A549 (cell line): ENCODE measurements at regions not wholly inside any gene's neighbourhood (a gene's known extent, or its start where the extent isn't known, plus 50 kb on each side); places are given as distances from the start of the nearest gene placed in this dataset.
A peak's percentile ranks its signal among the peaks of the same experiment; 100 is the strongest.

ENCODE experiments used
- ATAC-seq, 2 experiments: fragments of 200-7000 bp in 1 of 2; fragments of >200 bp in 1 of 2; cut with Nextera tagmentation in 1 of 2; cut with Tn5 transposase in 1 of 2; 3 replicates each; pipeline versions ENCODE4 v1.8.0 to v1.9.1; 2018 to 2020; ENCODE audit warnings: mild to moderate bottlenecking in 1 of 2, moderate library complexity in 1 of 2
- CTCF ChIA-PET: fragments of 300-600 bp; sonication (Branson Sonifier 250); formaldehyde crosslinking; extraction: SDS; loops from one replicate; lab custom pipeline; 2021; ENCODE audit warnings: antibody characterized with exemption, inconsistent platforms; lab: Yijun Ruan, JAX
- POLR2A ChIA-PET: fragments of 350-600 bp; formaldehyde crosslinking; extraction: SDS; loops from one replicate; lab custom pipeline; 2021; ENCODE audit warnings: antibody characterized with exemption, inconsistent platforms; lab: Yijun Ruan, JAX
- DNase-seq, 2 experiments: peaks; one replicate each; pipeline versions ENCODE4 v3.0.0 to v3.0.0-alpha.2; 2011 to 2016; ENCODE audit warnings: low read depth in 1 of 2, low spot score in 1 of 2
- FAIRE-seq: peaks from 2 replicates; lab custom pipeline; 2011; peaks lifted over from hg19 to GRCh38; lab: Jason Lieb, UNC
- H3K27ac ChIP-seq, 2 experiments: fragments of >200 bp; sonication (Bioruptor Twin); formaldehyde crosslinking; 3 replicates each; pipeline ENCODE4 v1.5.1; 2016 to 2017
- H3K4me1 ChIP-seq: fragments of >200 bp; sonication (Bioruptor Twin); formaldehyde crosslinking; 3 replicates; pipeline ENCODE4 v1.6.1; 2016
- H3K4me2 ChIP-seq: fragments of >200 bp; sonication (Bioruptor Twin); formaldehyde crosslinking; 3 replicates; pipeline ENCODE4 v1.6.1; 2016
- H3K4me3 ChIP-seq: fragments of >200 bp; sonication (Bioruptor Twin); formaldehyde crosslinking; 3 replicates; pipeline ENCODE4 v1.5.1; 2016
- H3K9me3 ChIP-seq: fragments of >200 bp; sonication (Bioruptor Twin); formaldehyde crosslinking; 3 replicates; pipeline ENCODE4 v1.6.1; 2016
- BCL3 ChIP-seq: fragments of >200 bp; sonication (Bioruptor Twin); formaldehyde crosslinking; IDR thresholded peaks from 3 replicates; pipeline ENCODE4 v1.6.1; 2016
- CBX8 ChIP-seq: fragments of 200-600 bp; sonication (generic); IDR thresholded peaks from 2 replicates; pipeline ENCODE4 v1.6.1; 2016
- CHD2 ChIP-seq: fragments of 150-350 bp; IDR thresholded peaks from 2 replicates; pipeline ENCODE4 v1.6.1; 2014; ENCODE audit warnings: low read length; ENCODE audit not compliant: partially characterized antibody
- CTCF ChIP-seq: fragments of >200 bp; sonication (Bioruptor Twin); formaldehyde crosslinking; IDR thresholded peaks from 3 replicates; pipeline ENCODE4 v1.5.1; 2016
- EHF ChIP-seq: fragments of 250-450 bp; sonication (Bioruptor Pico); IDR thresholded peaks from 2 replicates; pipeline ENCODE4 v1.5.0; 2020; ENCODE audit warnings: mild to moderate bottlenecking
- FOSB ChIP-seq: fragments of 250-450 bp; sonication (Bioruptor Pico); IDR thresholded peaks from 2 replicates; pipeline ENCODE4 v1.5.0; 2020; ENCODE audit warnings: mild to moderate bottlenecking, moderate library complexity
- FOSL2 ChIP-seq, 2 experiments: fragments of 450-650 bp in 1 of 2; fragments of >200 bp in 1 of 2; sonication (Bioruptor Twin) in 1 of 2; formaldehyde crosslinking; IDR thresholded peaks; 2 replicates each; pipeline versions ENCODE4 v1.5.0 to v1.6.1; 2016 to 2020; ENCODE audit warnings: mild to moderate bottlenecking in 1 of 2, moderate library complexity in 1 of 2
- HEYL ChIP-seq: fragments of 250-450 bp; sonication (Bioruptor Pico); IDR thresholded peaks from 2 replicates; pipeline ENCODE4 v1.8.0; 2021; ENCODE audit warnings: mild to moderate bottlenecking, moderate library complexity
- HOXB5 ChIP-seq: fragments of 250-450 bp; sonication (Bioruptor Pico); IDR thresholded peaks from 2 replicates; pipeline ENCODE4 v1.5.0; 2020; ENCODE audit warnings: mild to moderate bottlenecking, moderate library complexity
- JUN ChIP-seq, 2 experiments: fragments of >200 bp; sonication (Bioruptor Twin); formaldehyde crosslinking; IDR thresholded peaks; 2 replicates in 1 of 2; 3 replicates in 1 of 2; pipeline ENCODE4 v1.6.1; 2016 to 2017
- MAFK ChIP-seq: fragments of 450-650 bp; IDR thresholded peaks from 2 replicates; pipeline ENCODE4 v1.6.1; 2014; ENCODE audit not compliant: partially characterized antibody
- MAZ ChIP-seq: fragments of 150-350 bp; IDR thresholded peaks from 2 replicates; pipeline ENCODE4 v1.6.1; 2014; ENCODE audit warnings: antibody characterized with exemption, low read depth, low read length, borderline replicate concordance
- NFE2L2 ChIP-seq: fragments of 150-350 bp; conservative IDR thresholded peaks from 2 replicates; pipeline ENCODE4 v1.6.1; 2014; ENCODE audit warnings: low read length
- NPAS2 ChIP-seq: fragments of 250-450 bp; sonication (Bioruptor Pico); IDR thresholded peaks from 2 replicates; pipeline ENCODE4 v1.8.0; 2022; ENCODE audit warnings: mild to moderate bottlenecking, moderate library complexity, borderline replicate concordance
- NR3C1 ChIP-seq: fragments of >200 bp; sonication (Bioruptor Twin); formaldehyde crosslinking; IDR thresholded peaks from 3 replicates; pipeline ENCODE4 v1.6.1; 2017
- PHF8 ChIP-seq: fragments of 200-600 bp; sonication (generic); IDR thresholded peaks from 2 replicates; pipeline ENCODE4 v1.6.1; 2016; ENCODE audit warnings: low read depth, mild to moderate bottlenecking, antibody characterized with exemption, moderate library complexity, borderline replicate concordance
- POLR2A ChIP-seq: IDR thresholded peaks from 2 replicates; pipeline ENCODE4 v1.6.1; 2012; ENCODE audit warnings: mild to moderate bottlenecking, low read length
- RFX5 ChIP-seq: fragments of 450-650 bp; IDR thresholded peaks from 2 replicates; pipeline ENCODE4 v1.7.1; 2014; ENCODE audit warnings: antibody characterized with exemption, mild to moderate bottlenecking, moderate library complexity
- RNF2 ChIP-seq: fragments of 200-600 bp; sonication (generic); IDR thresholded peaks from 2 replicates; pipeline ENCODE4 v1.6.1; 2016; ENCODE audit warnings: low read depth, mild to moderate bottlenecking, antibody characterized with exemption, moderate library complexity, borderline replicate concordance
- TFCP2L1 ChIP-seq: fragments of 250-450 bp; sonication (Bioruptor Pico); IDR thresholded peaks from 2 replicates; pipeline ENCODE4 v1.5.0; 2021; ENCODE audit warnings: mild to moderate bottlenecking
- TP53 ChIP-seq: fragments of 250-450 bp; sonication (Bioruptor Pico); IDR thresholded peaks from 2 replicates; pipeline ENCODE4 v1.5.0; 2021; ENCODE audit warnings: mild to moderate bottlenecking, moderate library complexity
- USF2 ChIP-seq: fragments of 450-650 bp; IDR thresholded peaks from 2 replicates; pipeline ENCODE4 v1.6.1; 2014; ENCODE audit warnings: antibody characterized with exemption
- ZC3H11A ChIP-seq: fragments of 450-650 bp; IDR thresholded peaks from 2 replicates; pipeline ENCODE4 v1.6.1; 2014; ENCODE audit warnings: antibody characterized with exemption, mild to moderate bottlenecking
- ZNF302 ChIP-seq: fragments of 250-450 bp; sonication (Bioruptor Pico); IDR thresholded peaks from 2 replicates; pipeline ENCODE4 v1.9.0; 2021; ENCODE audit warnings: inconsistent platforms, mild to moderate bottlenecking, moderate library complexity
- ZSCAN20 ChIP-seq: fragments of 250-450 bp; sonication (Bioruptor Pico); IDR thresholded peaks from 2 replicates; pipeline ENCODE4 v1.8.0; 2022; ENCODE audit warnings: mild to moderate bottlenecking, moderate library complexity
- WGBS: methylation state at CpG from one replicate; pipeline ENCODE4 v1.1.6; 2017; ENCODE audit errors: missing lambda C conversion rate; 5-methylcytosine and 5-hydroxymethylcytosine counted together

GRCh38 chr5:68746643-68747420 lies 347.0 kb upstream of the SLC30A5 start:
- no peak for FAIRE-seq
- no peaks in the 10 kb centered on the region for H3K9me3 ChIP-seq
- ChIA-PET CTCF (interaction anchor here (1.5 kb wide), 1 partner anchor 12 kb away, joined by 3 read pairs; no protein-coding TSS in a partner anchor), POLR2A (no interaction called here)
- WGBS, result 37% methylated on average over 14 of the region's 14 CpGs
- H3K4me1 ChIP-seq, result peaks cover 6% of the 10 kb centered on the region; the same call in 2 of the 3 replicates
- no peak overlapping the region for H3K27ac ChIP-seq
- H3K4me2 ChIP-seq, result peak overlapping the region; percentile 11; the same call in 1 of the 3 replicates
- TF ChIP-seq CBX8 (no peak), RFX5 (no peak), MAZ (no peak), ZC3H11A (no peak), HOXB5 (CRISPR knock-in tag) (no peak), TP53 (CRISPR knock-in tag) (no peak), PHF8 (no peak), RNF2 (no peak), EHF (no peak), BCL3 (no peak), NFE2L2 (no peak), TFCP2L1 (no peak), FOSL2 (IDR thresholded peaks at IDR 0.05) (no peak), FOSL2 (CRISPR knock-in tag; IDR thresholded peaks at IDR 0.05) (no peak), MAFK (no peak), NR3C1 (no peak), ZSCAN20 (CRISPR knock-in tag) (no peak), NPAS2 (no peak), USF2 (no peak), CHD2 (no peak)
- H3K4me3 ChIP-seq, result no peak overlapping the region
- DNase-seq, result no peak
- no peak for ATAC-seq

- TF ChIP-seq USF2 (no peak), ZNF302 (no peak), CTCF (no peak), FOSB (CRISPR knock-in tag) (no peak), CBX8 (no peak), HEYL (CRISPR knock-in tag) (no peak), JUN (IDR thresholded peaks at IDR 0.05) (no peak), POLR2A (no peak), FOSL2 (IDR thresholded peaks at IDR 0.05) (no peak), FOSL2 (CRISPR knock-in tag; IDR thresholded peaks at IDR 0.05) (no peak)
- H3K9me3 ChIP-seq, result no peaks in the 10 kb centered on the region
- 52% methylated on average over 4 of the region's 4 CpGs for whole genome bisulfite sequencing
- no peak overlapping the region for H3K4me2 ChIP-seq
- POLR2A ChIA-PET, result no interaction called here
- no peak for FAIRE-seq
- no peak overlapping the region for H3K4me3 ChIP-seq
- no peak for ATAC-seq
- CTCF ChIA-PET, result interaction anchor here (1.5 kb wide), 1 partner anchor 13 kb away, joined by 3 read pairs; no protein-coding TSS in a partner anchor
- no peak overlapping the region for H3K27ac ChIP-seq
- no peak for DNase-seq
- peaks cover 6% of the 10 kb centered on the region; the same call in 2 of the 3 replicates for H3K4me1 ChIP-seq
Observed at GRCh38 chr5:68747521-68747920, 346.3 kb upstream of the SLC30A5 start.
